ENCODE measurements at regions not wholly inside any gene's neighbourhood (a gene's known extent, or its start where the extent isn't known, plus 50 kb on each side); places are given as distances from the start of the nearest gene placed in this dataset.

DNA sequence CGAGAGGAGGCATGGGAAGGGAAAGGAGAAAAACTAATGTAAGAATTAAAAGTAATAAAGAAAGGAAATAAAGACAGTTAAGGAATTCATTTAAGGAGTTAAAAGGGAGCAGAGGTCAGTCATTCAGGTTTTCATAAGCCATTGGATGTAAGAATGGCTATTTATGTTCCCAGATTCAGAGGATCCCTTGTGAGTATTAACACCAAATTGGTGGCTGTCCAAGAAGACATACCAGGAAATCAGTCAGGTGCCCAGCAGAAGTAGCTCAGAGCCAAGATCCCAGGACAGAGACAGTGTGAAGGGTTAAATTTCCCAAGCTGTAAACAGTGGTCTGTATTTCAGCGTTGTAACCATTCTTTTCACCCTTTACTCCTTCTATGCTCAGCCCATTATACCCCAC, 550.4 kb downstream of the BCL11A start:
- H4K8ac ChIP-seq (ENCODE audit: extremely low read depth, insufficient read depth, low read length), result no peak overlapping the region
- H2AFZ ChIP-seq (ENCODE audit: low read length), result no peak overlapping the region
- no peak overlapping the region for H2BK15ac ChIP-seq (ENCODE audit: low read length)
- H2AK5ac ChIP-seq (ENCODE audit: low read depth, low read length), result no peak overlapping the region
- no peak overlapping the region for H2BK12ac ChIP-seq (ENCODE audit: low read depth, low read length)
- no peaks in the 10 kb centered on the region for H3K79me2 ChIP-seq (ENCODE audit: control insufficient read depth in 1 of 2, insufficient read depth in 2 of 2, low read length in 2 of 2)
- H4K5ac ChIP-seq (ENCODE audit: insufficient read length, low read depth, low read length), result no peak overlapping the region
- no peaks in the 10 kb centered on the region for H3K36me3 ChIP-seq (ENCODE audit: control insufficient read depth in 2 of 4, insufficient read depth in 4 of 4, low read length in 3 of 4)
- no peak overlapping the region for H3K18ac ChIP-seq (ENCODE audit: extremely low read depth, low read length)
- no peak overlapping the region for H3K4me3 ChIP-seq (ENCODE audit: extremely low read depth in 1 of 4, insufficient read depth in 2 of 4, low read depth in 3 of 4, low read length in 4 of 4)
- no peaks in the 10 kb centered on the region for H3K9me3 ChIP-seq (ENCODE audit: insufficient read depth in 2 of 2, low read depth in 1 of 2, low read length in 1 of 2)
- ChIA-PET POLR2A (ENCODE audit: partially characterized antibody) (no interaction called here), CTCF (ENCODE audit: partially characterized antibody) (interaction anchor here (0.9 to 1.8 kb wide), 4 partner anchors 17 to 373 kb away, joined by 3 to 7 read pairs (median 3); no protein-coding TSS in a partner anchor)
- H4K91ac ChIP-seq (replicated peaks; ENCODE audit: insufficient read length, low read length), result no peak overlapping the region
- H2BK5ac ChIP-seq (ENCODE audit: low read depth, low read length), result no peak overlapping the region
- H3K27me3 ChIP-seq (replicated peaks in 1 of 4; ENCODE audit: control insufficient read depth in 3 of 4, extremely low read depth in 1 of 4, insufficient read depth in 3 of 4, low read length in 3 of 4), result no peaks in the 10 kb centered on the region
- H3K23me2 ChIP-seq (ENCODE audit: low read depth, low read length), result no peaks in the 10 kb centered on the region
- no peak overlapping the region for H3K9ac ChIP-seq (replicated peaks in 1 of 4; ENCODE audit: extremely low read depth in 1 of 4, low read depth in 3 of 4, low read length in 3 of 4)
- WGBS, 2 experiments (ENCODE audit: extremely low coverage in 1 of 2, insufficient coverage in 1 of 2, insufficient read length in 1 of 2, insufficient replicate concordance in 2 of 2, low coverage in 1 of 2, low lambda C conversion rate in 2 of 2, missing lambda C conversion rate in 1 of 2), result 87 to 100% methylated on average over 1 to 2 of the region's 2 CpGs
- no peak overlapping the region for H3K56ac ChIP-seq (replicated peaks; ENCODE audit: insufficient read length, low read depth, low read length)
- H2BK120ac ChIP-seq (replicated peaks; ENCODE audit: low read depth, low read length), result no peak overlapping the region
- H3K27ac ChIP-seq (ENCODE audit: low read depth, low read length), result no peak overlapping the region
- H3K4ac ChIP-seq (replicated peaks; ENCODE audit: insufficient read length, low read depth, low read length), result no peak overlapping the region
- no peak overlapping the region for H3K4me2 ChIP-seq (ENCODE audit: insufficient read depth in 1 of 2, low read depth in 2 of 2, low read length in 2 of 2)
- H3K14ac ChIP-seq (ENCODE audit: insufficient read length), result no peak overlapping the region
- no peak overlapping the region for H2BK20ac ChIP-seq (ENCODE audit: low read length)
- H3K23ac ChIP-seq (ENCODE audit: insufficient read length), result no peak overlapping the region
- no peaks in the 10 kb centered on the region for H4K20me1 ChIP-seq (replicated peaks in 1 of 2; ENCODE audit: control insufficient read depth in 1 of 2, insufficient read depth in 2 of 2, low read length in 2 of 2)
- DNase-seq (ENCODE audit: low read depth in 1 of 2, low spot score in 2 of 2) (no peak), FAIRE-seq (no peak)
- H3K79me1 ChIP-seq (ENCODE audit: low read depth, low read length), result no peaks in the 10 kb centered on the region
- peaks cover 0 to 6% (median 0%) of the 10 kb centered on the region in 4 experiments; a peak in 1 of 7 replicates for H3K4me1 ChIP-seq (replicated peaks in 1 of 4; ENCODE audit: control insufficient read depth in 3 of 4, insufficient read depth in 4 of 4, low read length in 3 of 4)
- TF ChIP-seq EZH2 (IDR thresholded peaks at IDR 0.05; ENCODE audit: low read depth, low read length, severe bottlenecking), result no peak
- no peak for TF ChIP-seq CHD1 (IDR thresholded peaks at IDR 0.05; ENCODE audit: low read depth, low read length)
- TF ChIP-seq SAP30 (IDR thresholded peaks at IDR 0.05; ENCODE audit: insufficient read depth, insufficient replicate concordance, low read length), result no peak
- no peak for TF ChIP-seq SRF (IDR thresholded peaks at IDR 0.05; ENCODE audit: low read depth, low read length)
